Upper lobe of left lung (tissue), 6 donors: ENCODE measurements at regions not wholly inside any gene's neighbourhood (a gene's known extent, or its start where the extent isn't known, plus 50 kb on each side); places are given as distances from the start of the nearest gene placed in this dataset.

Experiments
- ATAC-seq, 2 donors: fragments of 200-7000 bp; cut with Tn5 transposase; one replicate each; pipeline ENCODE4 v1.9.1; 2022; ENCODE audit warnings: mild to moderate bottlenecking in 2 of 2, moderate library complexity in 2 of 2; ENCODE audit not compliant: low FRiP score in 2 of 2
- DNase-seq, 2 donors: peaks; one replicate each; pipeline ENCODE4 v3.0.0-alpha.2; 2019 to 2020
- H3K27ac ChIP-seq, 4 donors: fragments of 200-600 bp; sonication (generic); one replicate each; pipeline ENCODE4 v1.5.1; 2016 to 2019
- H3K27me3 ChIP-seq, 4 donors: fragments of 200-600 bp; sonication (generic); one replicate each; pipeline ENCODE4 v1.5.1; 2017 to 2019
- H3K36me3 ChIP-seq, 4 donors: fragments of 200-600 bp; sonication (generic); one replicate each; pipeline ENCODE4 v1.5.1; 2016 to 2019
- H3K4me1 ChIP-seq, 4 donors: fragments of 200-600 bp; sonication (generic); one replicate each; pipeline ENCODE4 v1.5.1; 2018 to 2019
- H3K4me3 ChIP-seq, 4 donors: fragments of 200-600 bp; sonication (generic); one replicate each; pipeline ENCODE4 v1.5.1; 2017 to 2019; ENCODE audit warnings: mild to moderate bottlenecking in 2 of 4, moderate library complexity in 1 of 4
- H3K9me3 ChIP-seq, 4 donors: fragments of 200-600 bp; sonication (generic); one replicate each; pipeline ENCODE4 v1.5.1; 2018 to 2019
- CTCF ChIP-seq, 6 experiments: fragments of 450-650 bp in 4 of 6; fragments of 200-600 bp in 2 of 6; sonication (generic) in 2 of 6; IDR thresholded peaks; one replicate each; pipeline ENCODE4 v1.5.1; 2016 to 2019; ENCODE audit warnings: antibody characterized with exemption in 6 of 6
- EP300 ChIP-seq, 4 donors: sonication (generic); formaldehyde crosslinking; IDR thresholded peaks; one replicate each; pipeline ENCODE4 v1.5.1; 2017; ENCODE audit warnings: antibody characterized with exemption in 4 of 4, control low read depth in 2 of 4
- POLR2A ChIP-seq, 4 donors: fragments of 450-650 bp; IDR thresholded peaks; one replicate each; pipeline ENCODE4 v1.5.1; 2016 to 2017; ENCODE audit warnings: antibody characterized with exemption in 4 of 4, mild to moderate bottlenecking in 2 of 4
- POLR2AphosphoS5 ChIP-seq, 2 donors: sonication (generic); formaldehyde crosslinking; IDR thresholded peaks; one replicate each; pipeline ENCODE4 v1.5.1; 2017; ENCODE audit warnings: antibody characterized with exemption in 2 of 2
- WGBS, 2 donors: methylation state at CpG; one replicate each; pipeline ENCODE4 v1.1.5; 2017 to 2018; 5-methylcytosine and 5-hydroxymethylcytosine counted together
- donor health status: DM: no; HTN: no; CAD: no; lungs with moderate emphysema.
- donor health status: DM: no; HTN: yes; CAD: no; lungs with severe emphysema.

- TF ChIP-seq CTCF (IDR thresholded peaks at IDR 0.05), result no peak
- no peak overlapping the region for H3K4me3 ChIP-seq
- no peaks in the 10 kb centered on the region for H3K27me3 ChIP-seq
- no peaks in the 10 kb centered on the region for H3K4me1 ChIP-seq
- no peaks in the 10 kb centered on the region for H3K36me3 ChIP-seq
- 67 to 71% methylated on average over 1 of the region's 1 CpG for WGBS, 2 donors
- H3K9me3 ChIP-seq, result peaks cover 0 to 26% (median 13%) of the 10 kb centered on the region in 4 donors
- H3K27ac ChIP-seq, result no peak overlapping the region
- ATAC-seq, result no peak
- no peak for DNase-seq
Observed at GRCh38 chr3:118354556-118354955, 680.1 kb downstream of the IGSF11 start.

- H3K27me3 ChIP-seq, result no peaks in the 10 kb centered on the region
- no peak for ATAC-seq
- H3K9me3 ChIP-seq, result peaks cover 0 to 13% (median 7%) of the 10 kb centered on the region in 4 donors
- WGBS, 2 donors, result 92 to 96% methylated on average over 4 of the region's 4 CpGs
- no peaks in the 10 kb centered on the region for H3K4me1 ChIP-seq
- DNase-seq, result no peak
- no peak overlapping the region for H3K4me3 ChIP-seq
- H3K27ac ChIP-seq, result no peak overlapping the region
- no peaks in the 10 kb centered on the region for H3K36me3 ChIP-seq
- no peak for TF ChIP-seq POLR2AphosphoS5 (IDR thresholded peaks at IDR 0.05)
- TF ChIP-seq POLR2A (IDR thresholded peaks at IDR 0.05), result no peak
Observed at GRCh38 chr3:118369892-118370491, 664.7 kb downstream of the IGSF11 start.

DNA sequence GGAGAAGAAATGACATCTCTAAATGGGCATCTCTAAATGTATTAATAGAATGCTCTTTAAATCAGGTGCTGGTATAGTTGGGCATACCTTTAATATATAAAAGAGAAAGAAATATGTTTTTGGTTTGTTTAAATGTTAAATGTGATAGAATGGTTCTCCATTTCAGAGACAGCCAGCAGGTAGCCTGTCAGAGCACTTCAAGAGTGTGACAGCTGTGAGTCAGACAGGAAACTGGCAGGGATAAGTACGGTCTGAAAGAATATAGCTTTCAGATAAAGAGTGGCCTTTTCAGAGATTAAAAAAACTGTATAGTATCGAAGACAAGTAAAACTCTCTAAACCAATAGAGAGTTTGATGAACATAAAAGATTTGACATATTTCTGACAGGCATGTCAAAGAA, 654.1 kb downstream of the IGSF11 start:
- H3K9me3 ChIP-seq, result peaks cover 0 to 8% (median 0%) of the 10 kb centered on the region in 4 donors
- H3K27ac ChIP-seq, result no peak overlapping the region
- no peak for TF ChIP-seq POLR2A (IDR thresholded peaks at IDR 0.05)
- no peak for TF ChIP-seq EP300 (IDR thresholded peaks at IDR 0.05)
- no peak for TF ChIP-seq POLR2AphosphoS5 (IDR thresholded peaks at IDR 0.05)
- no peak for TF ChIP-seq CTCF (IDR thresholded peaks at IDR 0.05)
- H3K36me3 ChIP-seq, result no peaks in the 10 kb centered on the region
- ATAC-seq, result no peak
- DNase-seq, result no peak
- H3K4me1 ChIP-seq, result no peaks in the 10 kb centered on the region
- H3K4me3 ChIP-seq, result no peak overlapping the region
- no peaks in the 10 kb centered on the region for H3K27me3 ChIP-seq
- WGBS, 2 donors, result 33 to 40% methylated on average over 2 of the region's 2 CpGs

DNA sequence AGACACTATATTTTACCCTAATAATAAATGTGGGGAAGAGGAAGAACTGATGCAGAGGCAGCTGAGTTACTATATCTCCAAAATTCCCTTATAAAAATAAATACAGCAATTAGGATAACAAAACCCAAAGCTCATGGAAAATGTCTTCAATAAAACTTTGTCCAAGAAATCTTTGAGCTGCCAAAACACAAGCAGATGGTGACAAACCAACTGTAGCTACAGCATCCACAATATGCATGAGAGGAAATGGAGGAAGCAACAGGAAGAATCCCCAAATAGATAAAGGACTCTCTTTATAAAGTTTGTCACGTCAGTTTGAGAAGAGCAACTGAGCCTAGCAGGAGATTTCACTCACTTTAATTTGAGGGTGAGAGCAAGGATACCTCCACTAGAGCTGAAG, 638.2 kb downstream of the IGSF11 start:
- DNase-seq, result no peak
- WGBS, 2 donors, result 22 to 26% methylated on average over 1 of the region's 1 CpG
- Histone ChIP-seq H3K4me3 (no peak overlapping the region), H3K4me1 (no peaks in the 10 kb centered on the region), H3K9me3 (no peaks in the 10 kb centered on the region), H3K27me3 (no peaks in the 10 kb centered on the region), H3K36me3 (no peaks in the 10 kb centered on the region), H3K27ac (no peak overlapping the region)
- no peak for ATAC-seq
- TF ChIP-seq EP300 (IDR thresholded peaks at IDR 0.05) (no peak), POLR2A (IDR thresholded peaks at IDR 0.05) (no peak), POLR2AphosphoS5 (IDR thresholded peaks at IDR 0.05) (no peak), CTCF (IDR thresholded peaks at IDR 0.05) (no peak)

DNA sequence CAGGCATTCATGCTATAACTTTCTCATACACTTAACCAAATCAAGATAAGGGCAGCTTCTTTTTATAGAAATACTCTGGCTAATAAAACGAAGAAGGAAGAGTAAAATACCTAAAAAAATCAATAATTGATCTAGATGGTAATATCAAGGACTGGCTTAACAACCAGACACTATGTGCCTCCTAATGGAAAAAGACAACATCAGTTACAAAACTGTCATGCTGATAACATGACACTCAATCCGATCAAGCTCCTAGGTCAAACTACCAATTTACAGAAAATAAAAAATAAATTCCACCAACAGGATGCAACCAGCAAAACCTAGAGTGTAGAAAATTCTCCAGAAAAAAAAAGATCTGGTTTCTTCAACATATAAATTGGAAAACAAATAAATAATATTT, 634.6 kb downstream of the IGSF11 start:
- H3K36me3 ChIP-seq, result no peaks in the 10 kb centered on the region
- ATAC-seq (no peak), DNase-seq (no peak)
- no peaks in the 10 kb centered on the region for H3K9me3 ChIP-seq
- H3K27ac ChIP-seq, result no peak overlapping the region
- H3K4me3 ChIP-seq, result no peak overlapping the region
- 73 to 74% methylated on average over 2 of the region's 2 CpGs for WGBS, 2 donors
- H3K4me1 ChIP-seq, result no peaks in the 10 kb centered on the region
- H3K27me3 ChIP-seq, result no peaks in the 10 kb centered on the region
- TF ChIP-seq POLR2A (IDR thresholded peaks at IDR 0.05) (no peak), CTCF (IDR thresholded peaks at IDR 0.05) (no peak), EP300 (IDR thresholded peaks at IDR 0.05) (no peak), POLR2AphosphoS5 (IDR thresholded peaks at IDR 0.05) (no peak)
